GM19099 (cell line): ENCODE measurements at regions not wholly inside any gene's neighbourhood (a gene's known extent, or its start where the extent isn't known, plus 50 kb on each side); places are given as distances from the start of the nearest gene placed in this dataset.

Source experiments
- POLR2A ChIP-seq: IDR thresholded peaks from 3 replicates; pipeline ENCODE4 v1.6.1; 2011; ENCODE audit warnings: low read depth; ENCODE audit not compliant: insufficient read length; ENCODE audit errors: extremely low read depth

DNA sequence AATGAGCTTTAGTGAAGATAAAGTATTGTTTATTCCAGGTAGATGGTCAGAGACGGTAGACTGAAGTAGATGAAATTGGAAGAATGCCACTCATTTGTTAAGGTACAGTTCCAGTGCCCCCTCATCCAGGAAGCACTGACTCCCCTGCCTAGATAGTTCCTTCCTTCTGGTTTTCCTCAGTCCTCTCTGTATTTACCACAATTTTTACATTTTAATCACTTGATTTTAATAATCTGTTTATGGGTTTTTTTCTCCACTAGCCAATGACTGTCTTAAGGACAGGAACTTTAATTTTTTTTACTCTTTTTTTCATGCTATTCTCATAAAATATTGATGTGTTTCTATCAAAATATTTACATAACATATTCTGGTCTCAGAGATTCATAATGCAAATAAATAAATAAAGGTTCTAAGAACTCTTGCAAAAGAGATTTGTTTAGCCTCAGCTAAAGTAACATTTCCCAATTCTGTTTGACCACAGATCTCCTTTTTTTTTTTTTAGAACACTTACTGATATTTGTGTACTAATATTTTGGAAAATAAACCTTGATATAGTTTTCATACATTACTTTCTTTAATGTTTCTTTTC is 651.6 kb downstream of the PLPP3 start:
- TF ChIP-seq POLR2A, result no peak

DNA sequence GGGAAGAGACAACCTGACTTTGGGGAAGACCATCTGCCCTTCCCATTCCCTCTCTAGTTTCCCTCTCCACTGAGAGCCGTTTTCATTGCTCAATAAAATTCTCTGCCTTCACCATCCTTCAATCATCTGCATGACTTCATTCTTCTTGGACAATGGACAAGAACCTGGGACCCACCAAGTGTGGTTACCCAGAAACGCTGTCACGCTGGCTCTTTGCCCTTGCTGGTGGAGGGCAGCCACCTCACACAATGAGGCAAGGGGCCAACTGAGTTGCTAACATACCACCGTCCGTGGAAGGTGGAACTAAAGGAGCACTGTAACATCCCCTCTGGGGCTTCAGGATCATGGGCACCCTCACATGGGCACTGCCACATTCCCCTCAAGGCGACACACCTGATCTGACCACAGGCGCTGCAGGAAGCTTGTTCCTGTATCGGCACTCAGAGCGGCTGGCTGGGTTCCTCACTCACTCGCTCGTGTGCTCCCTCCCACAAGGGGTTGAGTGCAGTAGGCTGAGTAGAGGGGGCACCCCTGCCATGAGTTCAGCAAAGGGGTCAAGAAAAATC is 652.4 kb downstream of the PLPP3 start:
- TF ChIP-seq POLR2A, result no peak

DNA sequence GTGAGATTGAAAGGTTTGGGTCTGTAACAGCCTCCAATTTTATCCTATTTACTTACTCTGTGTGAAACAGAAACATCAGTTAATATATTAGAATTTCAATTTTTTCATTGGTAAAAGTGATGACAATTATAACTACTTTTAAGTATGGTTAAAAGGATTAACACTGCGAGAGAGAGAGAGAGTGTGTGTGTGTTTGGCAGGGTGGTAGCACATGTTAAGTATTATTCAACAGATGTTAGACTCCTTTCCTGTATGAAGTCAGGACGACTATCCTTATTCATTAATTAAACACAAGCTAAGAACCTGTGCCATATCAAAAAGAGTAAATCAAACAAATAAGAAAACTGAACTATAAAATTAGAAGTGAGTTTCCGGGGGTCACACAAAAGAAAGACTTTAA is 662.5 kb downstream of the PLPP3 start:
- TF ChIP-seq POLR2A, result no peak

DNA sequence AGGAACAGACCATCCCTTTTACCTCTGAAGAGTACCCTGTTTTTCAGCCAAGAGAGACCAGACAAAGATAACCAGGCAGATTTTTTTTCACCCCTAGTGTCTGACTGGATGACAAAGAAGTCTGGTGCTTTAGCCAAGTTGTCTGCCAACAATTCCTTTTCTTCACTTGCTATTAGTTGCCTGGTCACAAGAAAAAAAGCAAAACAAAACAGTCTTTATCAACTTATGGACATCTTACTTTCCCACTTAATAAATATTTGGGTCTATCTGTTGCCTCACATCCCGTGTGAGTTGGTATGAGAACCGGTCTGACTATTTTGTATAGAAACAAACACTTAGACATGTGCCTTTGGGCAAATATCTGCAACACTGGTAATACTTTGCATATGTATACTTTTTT is 662.9 kb downstream of the PLPP3 start:
- TF ChIP-seq POLR2A, result no peak

DNA sequence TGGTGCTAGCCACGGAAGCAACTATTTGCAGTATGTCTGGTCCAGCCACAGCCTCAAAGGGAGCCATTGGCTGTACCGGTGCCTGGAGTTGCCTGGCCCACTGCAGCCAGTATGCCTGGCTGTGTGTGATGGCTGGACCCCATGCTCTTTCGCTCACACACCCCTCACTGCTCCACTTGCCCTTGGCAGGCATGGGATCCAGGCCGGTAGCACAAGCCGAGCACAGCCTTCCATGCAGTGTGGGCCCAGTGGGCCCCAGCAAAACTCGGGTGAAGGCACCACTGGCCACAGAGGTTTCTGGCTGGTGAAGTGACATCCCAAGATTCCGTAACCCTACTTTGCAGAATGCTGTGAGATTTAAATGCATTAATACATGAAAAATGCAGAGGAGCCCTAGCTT is 665.8 kb downstream of the PLPP3 start:
- TF ChIP-seq POLR2A, result no peak

DNA sequence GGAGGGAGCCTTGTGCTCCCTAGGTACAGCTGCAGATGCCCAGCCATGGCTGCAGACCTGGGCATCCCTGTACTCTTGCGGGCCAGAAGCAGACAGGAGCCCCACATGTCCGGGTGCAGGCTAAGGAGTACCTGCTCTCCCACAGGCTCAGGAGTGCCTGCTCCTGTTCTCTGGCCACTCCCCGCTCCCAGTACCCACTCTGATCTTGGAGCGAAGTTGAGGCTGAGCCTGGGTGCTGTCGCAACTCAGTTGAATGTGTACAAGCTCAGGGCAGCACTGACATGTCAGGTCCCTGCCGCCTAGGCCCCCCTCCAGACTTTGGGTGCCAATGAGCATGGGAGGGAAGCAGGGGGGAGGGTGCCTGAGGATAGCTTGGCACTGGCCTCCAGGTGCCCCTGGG is 666.9 kb downstream of the PLPP3 start:
- no peak for TF ChIP-seq POLR2A

DNA sequence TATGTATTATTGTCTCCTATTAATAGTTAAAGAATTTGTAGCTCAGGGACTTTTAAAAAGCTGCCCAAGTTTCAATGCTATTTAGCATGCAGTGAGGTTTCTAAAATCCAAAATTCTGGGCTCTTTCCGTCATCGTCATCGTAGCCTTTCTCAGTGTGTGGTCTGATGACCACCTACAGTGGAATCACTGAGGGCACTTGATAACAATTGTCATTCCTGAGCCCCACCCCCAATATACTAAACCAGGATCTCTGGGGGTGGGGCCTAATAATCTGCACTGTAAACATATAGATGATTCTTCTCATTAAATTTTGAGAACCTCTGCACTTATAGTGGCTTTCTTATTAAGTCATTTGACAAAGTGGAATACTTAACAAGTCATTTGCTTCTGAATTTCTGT is 674.8 kb downstream of the PLPP3 start:
- TF ChIP-seq POLR2A, result no peak

DNA sequence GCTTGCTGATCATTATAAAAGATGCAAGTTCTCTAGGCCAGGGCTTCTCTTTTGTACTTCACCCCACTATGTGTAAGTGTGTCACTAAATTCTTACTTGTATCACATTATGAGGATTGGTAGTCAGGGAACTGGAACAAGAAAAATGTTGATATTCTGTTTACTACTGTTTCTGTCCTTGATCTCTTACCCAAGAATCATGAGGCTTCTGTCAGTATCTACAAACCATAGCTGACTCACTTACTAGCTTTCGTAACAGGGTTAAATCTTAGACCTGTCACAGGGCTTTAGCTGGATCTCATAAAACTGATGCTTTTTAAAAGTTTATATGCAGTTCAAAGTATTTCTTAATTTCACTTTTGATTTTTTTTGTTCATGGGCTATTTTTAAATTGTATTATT is 681.2 kb downstream of the PLPP3 start:
- no peak for TF ChIP-seq POLR2A

DNA sequence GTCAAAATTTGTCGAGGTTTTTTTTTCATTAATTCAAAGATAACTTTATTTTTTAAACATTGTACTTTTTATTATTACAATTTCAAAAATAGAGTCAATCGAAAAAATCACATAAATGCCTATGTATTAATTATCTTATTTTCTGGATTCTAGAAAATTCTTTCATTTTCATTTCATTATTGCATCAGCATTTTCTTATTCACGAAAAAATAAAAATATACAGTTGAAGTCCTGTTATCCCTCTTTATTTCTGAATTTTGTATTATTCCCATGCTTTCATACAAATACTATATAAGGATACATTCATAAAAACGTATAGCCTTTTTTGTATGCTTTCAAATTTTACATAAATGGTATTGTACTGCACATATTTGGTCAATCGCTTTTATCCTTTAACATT is 681.0 kb upstream of the USP24 start:
- TF ChIP-seq POLR2A, result no peak

DNA sequence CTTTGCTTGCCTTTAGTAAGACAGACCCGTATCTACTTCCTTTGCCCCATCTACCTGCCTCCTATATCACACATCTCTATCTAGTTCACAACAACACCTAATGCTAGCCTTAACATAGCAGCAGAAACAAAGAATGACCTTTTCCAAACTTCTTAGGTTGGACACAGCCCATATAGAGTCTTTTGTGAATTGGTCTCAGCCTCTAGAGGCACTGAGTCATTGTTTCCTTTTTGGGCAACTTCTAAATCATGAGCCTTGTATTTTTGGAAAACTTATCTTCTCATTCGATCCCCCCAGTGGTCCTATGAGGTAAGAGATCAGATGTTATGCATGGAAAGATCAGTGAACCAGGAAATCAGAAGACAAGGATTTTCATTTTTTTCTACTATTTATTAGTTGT is 679.4 kb upstream of the USP24 start:
- TF ChIP-seq POLR2A, result no peak

DNA sequence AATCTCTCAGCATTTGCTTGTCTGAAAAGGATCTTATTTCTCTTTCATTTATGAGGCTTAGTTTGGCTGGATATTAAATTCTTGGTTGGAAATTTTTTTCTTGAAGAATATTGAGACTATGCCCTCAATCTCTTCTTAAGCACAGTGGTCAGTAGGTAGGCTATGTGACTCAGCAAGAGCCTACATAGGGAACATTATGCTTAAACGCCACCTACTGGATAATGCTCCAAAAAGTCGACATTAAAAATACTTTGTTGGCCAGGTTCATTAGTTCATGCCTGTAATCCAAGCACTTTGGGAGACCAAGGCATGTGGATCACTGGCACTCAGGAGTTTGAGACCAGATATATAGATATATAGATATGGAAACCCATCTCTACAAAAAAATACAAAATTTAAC is 678.0 kb upstream of the USP24 start:
- TF ChIP-seq POLR2A, result no peak

DNA sequence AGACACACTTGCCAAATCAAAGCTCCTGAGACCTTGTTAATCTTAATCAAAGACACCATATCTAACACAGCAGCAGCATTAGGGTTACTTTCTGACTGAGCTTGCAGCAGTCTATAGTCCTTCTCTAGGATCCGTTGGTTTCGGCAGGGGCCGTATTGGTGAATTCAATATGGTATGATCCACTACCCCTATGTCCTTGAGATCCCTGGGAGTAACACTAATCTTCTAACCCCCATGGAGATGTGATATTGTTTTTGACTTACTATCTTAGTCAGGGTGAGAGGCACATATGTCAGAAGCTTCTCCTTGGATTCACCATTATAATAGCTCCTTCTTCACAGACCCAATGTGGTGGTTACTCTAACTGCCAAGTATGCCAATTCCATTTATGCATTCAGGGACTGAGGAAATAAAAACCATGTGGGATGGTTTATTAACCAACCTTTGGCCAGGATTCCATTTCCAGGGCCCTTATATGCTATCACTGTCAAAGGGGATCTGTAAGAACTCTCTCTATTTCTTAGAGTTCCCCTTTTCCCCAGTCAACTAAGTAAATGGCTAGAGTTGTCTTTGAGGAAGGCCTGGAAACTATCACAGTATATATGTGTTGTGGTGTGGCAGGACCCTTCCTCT is 673.6 kb upstream of the USP24 start:
- TF ChIP-seq POLR2A, result no peak

DNA sequence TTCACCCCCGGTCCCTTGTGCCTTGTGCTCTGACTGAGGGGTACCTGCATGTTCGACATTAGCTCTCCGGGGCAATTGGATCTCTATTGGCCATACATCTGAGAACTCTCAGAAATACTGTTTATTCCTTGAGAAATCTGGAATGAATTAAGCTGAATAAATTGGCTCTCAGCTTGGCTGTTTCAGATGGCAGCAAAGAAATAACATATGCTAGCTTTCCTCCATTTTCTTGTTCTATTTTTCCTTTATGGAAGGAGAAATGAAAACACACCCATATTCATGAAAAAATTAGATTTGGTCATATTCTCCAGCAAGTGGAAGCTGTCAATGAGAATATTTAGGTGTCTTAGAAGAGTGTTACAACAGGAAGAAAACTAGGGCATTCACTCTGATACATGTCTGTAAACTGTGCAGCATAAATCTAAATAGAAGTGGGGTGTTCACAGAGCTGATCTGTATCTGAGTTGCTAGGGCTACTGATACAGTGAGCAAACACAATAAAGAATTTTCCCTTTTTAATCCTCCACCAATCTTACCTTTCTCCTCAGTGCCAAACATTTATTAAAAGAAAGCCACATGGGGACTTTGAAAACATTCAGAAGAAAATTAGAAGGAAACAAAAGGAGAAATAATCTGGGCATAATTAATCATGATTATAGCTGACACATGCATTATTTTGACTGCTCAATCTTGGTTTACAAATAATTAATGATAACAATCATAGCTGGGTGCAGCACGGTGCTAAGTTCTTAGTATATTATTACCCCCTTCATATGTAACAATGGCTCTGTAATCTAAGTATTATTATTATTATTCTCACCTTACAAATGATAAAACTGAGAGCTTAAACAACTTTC is 671.9 kb upstream of the USP24 start:
- no peak for TF ChIP-seq POLR2A

DNA sequence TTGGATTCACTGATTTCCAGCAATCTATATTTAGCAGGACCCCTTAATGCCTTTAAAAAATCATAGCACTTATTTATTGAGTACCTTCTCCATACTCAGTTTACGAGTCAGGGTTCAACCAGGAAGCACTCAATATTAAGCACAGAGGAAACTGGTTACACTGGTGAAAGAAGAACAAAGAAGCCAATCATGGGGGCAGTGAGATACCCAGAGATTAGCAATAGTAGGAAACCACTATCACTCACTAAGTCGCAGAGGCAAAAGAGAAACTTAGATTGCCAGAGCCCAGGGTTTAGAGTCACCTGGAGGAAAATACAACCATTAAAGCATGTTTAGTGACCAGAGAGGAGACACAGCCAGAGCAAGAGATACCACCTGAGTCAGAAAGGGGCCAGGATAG is 670.5 kb upstream of the USP24 start:
- TF ChIP-seq POLR2A, result no peak

DNA sequence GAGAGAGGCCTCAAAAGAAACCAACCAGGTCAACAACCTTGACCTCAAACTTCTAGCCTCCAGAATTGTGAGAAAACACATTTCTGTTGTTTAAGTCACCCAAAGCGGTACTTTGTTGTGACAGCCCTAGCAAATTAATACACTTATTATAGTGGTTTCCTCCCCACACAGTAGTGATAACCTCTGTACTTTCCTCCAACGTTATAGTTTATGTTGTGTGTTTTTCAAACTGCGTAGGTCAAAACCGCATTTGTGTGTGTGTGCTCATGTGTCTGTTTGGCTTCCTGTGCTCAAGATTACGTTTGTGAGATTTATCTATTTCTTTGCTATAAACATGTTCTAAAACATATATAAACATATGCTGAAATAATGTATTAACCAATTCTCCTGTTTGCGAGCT is 667.8 kb upstream of the USP24 start:
- TF ChIP-seq POLR2A, result no peak

DNA sequence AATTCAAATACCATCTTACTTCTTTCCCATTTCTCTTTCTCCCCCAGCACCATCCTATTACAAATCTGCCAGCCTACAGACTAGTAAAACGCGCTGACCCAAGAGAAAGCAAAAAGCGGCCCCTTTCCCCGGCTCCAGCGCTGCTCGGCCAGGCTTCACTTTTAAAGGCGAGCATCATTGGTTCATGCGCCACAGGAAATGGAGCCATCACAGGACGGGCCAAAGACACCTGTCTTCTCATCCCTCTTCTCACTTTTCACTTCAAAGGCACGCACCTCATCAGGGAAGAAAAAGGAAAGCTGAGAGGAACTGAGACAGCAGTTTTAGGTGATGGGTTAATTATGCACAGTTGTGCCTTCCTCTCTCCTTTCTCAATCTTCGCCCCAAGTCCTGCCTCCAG is 664.2 kb upstream of the USP24 start:
- TF ChIP-seq POLR2A, result no peak
